ENCODE measurements at regions not wholly inside any gene's neighbourhood (a gene's known extent, or its start where the extent isn't known, plus 50 kb on each side); places are given as distances from the start of the nearest gene placed in this dataset.

- Histone ChIP-seq H3K4me3 (ENCODE audit: low read depth, low read length) (no peak overlapping the region), H3K36me3 (ENCODE audit: control insufficient read depth, insufficient read depth, low read length) (no peaks in the 10 kb centered on the region), H3K9me3 (ENCODE audit: control insufficient read depth in 2 of 2, low read length in 2 of 2) (no peaks in the 10 kb centered on the region), H3K27ac (ENCODE audit: insufficient read depth, low read length, poor library complexity, severe bottlenecking) (no peak overlapping the region), H3K27me3 (ENCODE audit: control insufficient read depth, insufficient read depth, low read length) (no peaks in the 10 kb centered on the region), H3K4me1 (ENCODE audit: control insufficient read depth, insufficient read depth, low read length, poor library complexity, severe bottlenecking) (no peaks in the 10 kb centered on the region)
- no peak overlapping the region for H3K27ac Mint-ChIP-seq
- H3K27me3 Mint-ChIP-seq: peaks cover 13% of the 10 kb centered on the region
- DNase-seq (no peak), ATAC-seq (ENCODE audit: low read depth in 2 of 2) (no peak)
- no peaks in the 10 kb centered on the region for H3K36me3 Mint-ChIP-seq
- no peak overlapping the region for H3K4me3 Mint-ChIP-seq
- H3K9me3 Mint-ChIP-seq: peaks cover 0 to 1% (median 0%) of the 10 kb centered on the region in 7 donors
- no peaks in the 10 kb centered on the region for H3K4me1 Mint-ChIP-seq
Observed at GRCh38 chr20:58143531-58143930, 84.9 kb downstream of the ANKRD60 start.

DNA sequence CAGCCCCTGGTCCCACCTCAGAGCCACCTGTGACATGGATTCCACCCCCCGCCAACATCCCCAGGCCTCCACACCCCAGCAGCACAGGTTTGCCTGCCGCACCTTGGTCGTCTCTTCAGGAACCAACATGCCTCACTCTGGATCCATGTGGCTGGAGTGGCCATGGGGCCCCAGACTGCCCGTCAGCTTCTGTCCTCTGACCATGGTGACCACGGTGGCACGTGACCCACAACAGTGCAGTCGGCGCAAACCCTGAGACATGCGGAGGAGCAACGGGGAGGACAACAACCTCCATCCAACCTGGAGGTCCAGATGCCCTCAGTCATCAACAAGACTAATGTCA lies 85.6 kb downstream of the ANKRD60 start:
- Histone ChIP-seq H3K4me1 (ENCODE audit: control insufficient read depth, insufficient read depth, low read length, poor library complexity, severe bottlenecking) (no peaks in the 10 kb centered on the region), H3K27me3 (ENCODE audit: control insufficient read depth, insufficient read depth, low read length) (no peaks in the 10 kb centered on the region), H3K4me3 (ENCODE audit: low read depth, low read length) (no peak overlapping the region), H3K27ac (ENCODE audit: insufficient read depth, low read length, poor library complexity, severe bottlenecking) (no peak overlapping the region), H3K9me3 (ENCODE audit: control insufficient read depth in 2 of 2, low read length in 2 of 2) (no peaks in the 10 kb centered on the region), H3K36me3 (ENCODE audit: control insufficient read depth, insufficient read depth, low read length) (no peaks in the 10 kb centered on the region)
- Mint-ChIP-seq H3K9me3 (peaks cover 0 to 1% (median 0%) of the 10 kb centered on the region in 7 donors), H3K27me3 (peaks cover 16% of the 10 kb centered on the region), H3K36me3 (no peaks in the 10 kb centered on the region), H3K4me1 (no peaks in the 10 kb centered on the region), H3K4me3 (no peak overlapping the region), H3K27ac (no peak overlapping the region)
- ATAC-seq (ENCODE audit: low read depth in 2 of 2) (no peak), DNase-seq (no peak)

- no peaks in the 10 kb centered on the region for H3K27me3 ChIP-seq (ENCODE audit: control insufficient read depth, insufficient read depth, low read length)
- H3K4me1 Mint-ChIP-seq: no peaks in the 10 kb centered on the region
- ATAC-seq (ENCODE audit: low read depth in 2 of 2) (no peak), DNase-seq (no peak)
- H3K36me3 ChIP-seq (ENCODE audit: control insufficient read depth, insufficient read depth, low read length): no peaks in the 10 kb centered on the region
- peaks cover 18% of the 10 kb centered on the region for H3K27me3 Mint-ChIP-seq
- H3K27ac ChIP-seq (ENCODE audit: insufficient read depth, low read length, poor library complexity, severe bottlenecking): no peak overlapping the region
- no peak overlapping the region for H3K27ac Mint-ChIP-seq
- no peaks in the 10 kb centered on the region for H3K36me3 Mint-ChIP-seq
- no peak overlapping the region for H3K4me3 Mint-ChIP-seq
- no peaks in the 10 kb centered on the region for H3K9me3 ChIP-seq (ENCODE audit: control insufficient read depth in 2 of 2, low read length in 2 of 2)
- H3K4me1 ChIP-seq (ENCODE audit: control insufficient read depth, insufficient read depth, low read length, poor library complexity, severe bottlenecking): no peaks in the 10 kb centered on the region
- H3K4me3 ChIP-seq (ENCODE audit: low read depth, low read length): no peak overlapping the region
- H3K9me3 Mint-ChIP-seq: peaks cover 0 to 1% (median 0%) of the 10 kb centered on the region in 7 donors
Observed at GRCh38 chr20:58141971-58142842, 86.2 kb downstream of the ANKRD60 start.

- Histone ChIP-seq H3K4me1 (ENCODE audit: control insufficient read depth, insufficient read depth, low read length, poor library complexity, severe bottlenecking) (no peaks in the 10 kb centered on the region), H3K27ac (ENCODE audit: insufficient read depth, low read length, poor library complexity, severe bottlenecking) (no peak overlapping the region), H3K36me3 (ENCODE audit: control insufficient read depth, insufficient read depth, low read length) (no peaks in the 10 kb centered on the region), H3K27me3 (ENCODE audit: control insufficient read depth, insufficient read depth, low read length) (no peaks in the 10 kb centered on the region), H3K9me3 (ENCODE audit: control insufficient read depth in 2 of 2, low read length in 2 of 2) (no peaks in the 10 kb centered on the region), H3K4me3 (ENCODE audit: low read depth, low read length) (no peak overlapping the region)
- DNase-seq: no peak
- no peak overlapping the region for H3K4me3 Mint-ChIP-seq
- H3K27me3 Mint-ChIP-seq: peaks cover 18% of the 10 kb centered on the region
- ATAC-seq (ENCODE audit: low read depth in 2 of 2): no peak
- H3K4me1 Mint-ChIP-seq: no peaks in the 10 kb centered on the region
- peaks cover 0 to 1% (median 0%) of the 10 kb centered on the region in 7 donors for H3K9me3 Mint-ChIP-seq
- no peaks in the 10 kb centered on the region for H3K36me3 Mint-ChIP-seq
- no peak overlapping the region for H3K27ac Mint-ChIP-seq
Observed at GRCh38 chr20:58141496-58141895, 87.0 kb downstream of the ANKRD60 start.

DNA sequence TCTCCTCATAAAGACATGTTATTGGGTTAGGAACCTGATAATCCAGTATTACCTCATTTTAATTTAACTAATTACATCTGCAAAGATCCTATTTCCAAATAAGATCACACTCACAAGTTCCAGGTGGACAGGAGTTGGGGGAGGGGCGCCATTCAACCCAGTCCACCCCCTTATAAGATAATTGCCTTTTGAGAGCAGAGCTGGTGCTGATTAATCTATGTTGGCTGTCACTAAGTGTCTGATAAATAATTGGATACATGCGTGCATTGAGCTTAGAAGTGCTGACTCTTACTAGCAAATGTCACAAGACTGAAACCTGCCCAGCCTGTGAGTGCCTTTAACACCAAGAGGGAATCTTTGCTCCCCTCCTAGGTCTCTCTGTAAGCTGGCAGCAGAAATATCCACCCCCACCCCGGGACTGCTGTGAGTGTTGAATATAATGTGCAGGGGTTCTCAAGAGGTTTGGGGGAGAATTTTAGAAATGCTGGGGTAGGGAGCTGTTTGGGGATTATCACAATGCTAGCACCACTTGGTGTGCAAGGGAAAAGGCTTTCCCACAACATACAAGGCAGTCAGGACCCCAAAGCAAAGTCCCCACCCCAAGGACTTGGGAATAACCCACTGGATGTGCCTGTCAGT lies 87.5 kb downstream of the ANKRD60 start:
- ATAC-seq (ENCODE audit: low read depth in 2 of 2) (no peak), DNase-seq (no peak)
- H3K9me3 ChIP-seq (ENCODE audit: control insufficient read depth in 2 of 2, low read length in 2 of 2): no peaks in the 10 kb centered on the region

GRCh38 chr20:58139849-58140786 lies 88.3 kb downstream of the ANKRD60 start:
- H3K36me3 ChIP-seq (ENCODE audit: control insufficient read depth, insufficient read depth, low read length): no peaks in the 10 kb centered on the region
- H3K9me3 ChIP-seq (ENCODE audit: control insufficient read depth in 2 of 2, low read length in 2 of 2): no peaks in the 10 kb centered on the region
- Mint-ChIP-seq H3K27ac (no peak overlapping the region), H3K36me3 (no peaks in the 10 kb centered on the region), H3K9me3 (no peaks in the 10 kb centered on the region), H3K27me3 (peaks cover 25% of the 10 kb centered on the region), H3K4me3 (no peak overlapping the region), H3K4me1 (no peaks in the 10 kb centered on the region)
- ATAC-seq (ENCODE audit: low read depth in 2 of 2): no peak
- H3K4me1 ChIP-seq (ENCODE audit: control insufficient read depth, insufficient read depth, low read length, poor library complexity, severe bottlenecking): no peaks in the 10 kb centered on the region
- no peak for DNase-seq
- peaks cover 2% of the 10 kb centered on the region for H3K27me3 ChIP-seq (ENCODE audit: control insufficient read depth, insufficient read depth, low read length)
- no peak overlapping the region for H3K4me3 ChIP-seq (ENCODE audit: low read depth, low read length)
- H3K27ac ChIP-seq (ENCODE audit: insufficient read depth, low read length, poor library complexity, severe bottlenecking): no peak overlapping the region

More for the DNA sequence above, 87.5 kb downstream of the ANKRD60 start:
- Mint-ChIP-seq H3K4me1 (no peaks in the 10 kb centered on the region), H3K9me3 (peaks cover 0 to 1% (median 0%) of the 10 kb centered on the region in 7 donors), H3K27ac (no peak overlapping the region), H3K27me3 (peaks cover 21% of the 10 kb centered on the region), H3K36me3 (no peaks in the 10 kb centered on the region), H3K4me3 (no peak overlapping the region)
- H3K4me1 ChIP-seq (ENCODE audit: control insufficient read depth, insufficient read depth, low read length, poor library complexity, severe bottlenecking): no peaks in the 10 kb centered on the region
- H3K27ac ChIP-seq (ENCODE audit: insufficient read depth, low read length, poor library complexity, severe bottlenecking): no peak overlapping the region
- no peak overlapping the region for H3K4me3 ChIP-seq (ENCODE audit: low read depth, low read length)
- H3K36me3 ChIP-seq (ENCODE audit: control insufficient read depth, insufficient read depth, low read length): no peaks in the 10 kb centered on the region
- H3K27me3 ChIP-seq (ENCODE audit: control insufficient read depth, insufficient read depth, low read length): no peaks in the 10 kb centered on the region

DNA sequence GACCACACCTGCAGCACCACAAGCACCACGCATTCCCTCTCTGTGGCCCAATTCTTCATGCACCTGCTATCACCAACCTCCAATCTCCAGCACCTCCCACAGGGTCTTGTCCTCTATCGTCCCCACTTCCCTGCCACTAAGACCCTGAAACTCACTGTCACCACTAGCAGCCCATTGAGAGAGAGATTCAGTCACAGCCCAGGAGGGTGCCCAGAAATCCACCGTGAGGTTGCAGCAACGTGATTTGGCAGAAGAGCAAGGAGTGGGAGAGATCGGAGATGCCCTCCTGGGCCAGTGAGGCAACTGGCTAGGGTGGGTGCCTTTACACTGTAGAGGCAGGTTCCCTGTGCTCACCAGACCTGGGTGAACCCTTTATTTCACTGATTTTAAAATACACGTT lies 90.1 kb downstream of the ANKRD60 start:
- Mint-ChIP-seq H3K4me1 (no peaks in the 10 kb centered on the region), H3K27ac (no peak overlapping the region), H3K9me3 (no peaks in the 10 kb centered on the region), H3K36me3 (no peaks in the 10 kb centered on the region), H3K27me3 (peaks cover 31% of the 10 kb centered on the region), H3K4me3 (no peak overlapping the region)
- ATAC-seq (ENCODE audit: low read depth in 2 of 2): no peak
- no peak overlapping the region for H3K4me3 ChIP-seq (ENCODE audit: low read depth, low read length)
- H3K4me1 ChIP-seq (ENCODE audit: control insufficient read depth, insufficient read depth, low read length, poor library complexity, severe bottlenecking): no peaks in the 10 kb centered on the region
- H3K36me3 ChIP-seq (ENCODE audit: control insufficient read depth, insufficient read depth, low read length): no peaks in the 10 kb centered on the region
- DNase-seq: no peak
- H3K27ac ChIP-seq (ENCODE audit: insufficient read depth, low read length, poor library complexity, severe bottlenecking): no peak overlapping the region
- H3K9me3 ChIP-seq (ENCODE audit: control insufficient read depth in 2 of 2, low read length in 2 of 2): no peaks in the 10 kb centered on the region
- H3K27me3 ChIP-seq (ENCODE audit: control insufficient read depth, insufficient read depth, low read length): peaks cover 6% of the 10 kb centered on the region

Data from CD4-positive, CD25-positive, alpha-beta regulatory T cell (primary cell).